ENCODE measurements at regions not wholly inside any gene's neighbourhood (a gene's known extent, or its start where the extent isn't known, plus 50 kb on each side); places are given as distances from the start of the nearest gene placed in this dataset.

GRCh38 chr20:53702617-53703016, 109.0 kb upstream of the ZNF217 start:
- no peak for TF ChIP-seq POLR2AphosphoS5 (IDR thresholded peaks at IDR 0.05)
- no peak for TF ChIP-seq CTCF (IDR thresholded peaks at IDR 0.05)

Measured in breast epithelium (tissue), 3 donors.